ENCODE measurements at regions not wholly inside any gene's neighbourhood (a gene's known extent, or its start where the extent isn't known, plus 50 kb on each side); places are given as distances from the start of the nearest gene placed in this dataset.

- TF ChIP-seq, protein P1, sequence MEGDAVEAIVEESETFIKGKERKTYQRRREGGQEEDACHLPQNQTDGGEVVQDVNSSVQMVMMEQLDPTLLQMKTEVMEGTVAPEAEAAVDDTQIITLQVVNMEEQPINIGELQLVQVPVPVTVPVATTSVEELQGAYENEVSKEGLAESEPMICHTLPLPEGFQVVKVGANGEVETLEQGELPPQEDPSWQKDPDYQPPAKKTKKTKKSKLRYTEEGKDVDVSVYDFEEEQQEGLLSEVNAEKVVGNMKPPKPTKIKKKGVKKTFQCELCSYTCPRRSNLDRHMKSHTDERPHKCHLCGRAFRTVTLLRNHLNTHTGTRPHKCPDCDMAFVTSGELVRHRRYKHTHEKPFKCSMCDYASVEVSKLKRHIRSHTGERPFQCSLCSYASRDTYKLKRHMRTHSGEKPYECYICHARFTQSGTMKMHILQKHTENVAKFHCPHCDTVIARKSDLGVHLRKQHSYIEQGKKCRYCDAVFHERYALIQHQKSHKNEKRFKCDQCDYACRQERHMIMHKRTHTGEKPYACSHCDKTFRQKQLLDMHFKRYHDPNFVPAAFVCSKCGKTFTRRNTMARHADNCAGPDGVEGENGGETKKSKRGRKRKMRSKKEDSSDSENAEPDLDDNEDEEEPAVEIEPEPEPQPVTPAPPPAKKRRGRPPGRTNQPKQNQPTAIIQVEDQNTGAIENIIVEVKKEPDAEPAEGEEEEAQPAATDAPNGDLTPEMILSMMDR (IDR thresholded peaks at IDR 0.05; ENCODE audit: low read depth, low read length, poor library complexity, severe bottlenecking), result no peak
- TF ChIP-seq EZH2phosphoT487 (IDR thresholded peaks at IDR 0.05; ENCODE audit: borderline replicate concordance, low read length), result no peak
Measured at GRCh38 chr14:42736408-42736807, 1129.7 kb downstream of the LRFN5 start.
